ENCODE measurements at regions not wholly inside any gene's neighbourhood (a gene's known extent, or its start where the extent isn't known, plus 50 kb on each side); places are given as distances from the start of the nearest gene placed in this dataset.
"Not testable (repeated sequence)": the region's sequence is repeated elsewhere in the genome, so short reads cannot be mapped to it uniquely, and the experiment has no call there.

GRCh38 chr10:8396675-8397074, 342.2 kb downstream of the GATA3 start:
- no peak for DNase-seq

GRCh38 chr10:8398771-8399170, 344.3 kb downstream of the GATA3 start:
- no peak for DNase-seq

GRCh38 chr10:8400151-8400550, 345.7 kb downstream of the GATA3 start:
- DNase-seq: no peak

- no peak for DNase-seq
These were observed 346.4 kb downstream of the GATA3 start for GRCh38 chr10:8400892-8401291.

- DNase-seq: no peak
These were observed 347.0 kb downstream of the GATA3 start for GRCh38 chr10:8401531-8401930.

- no peak for DNase-seq
These were observed 348.1 kb downstream of the GATA3 start for GRCh38 chr10:8402576-8402975.

- DNase-seq: no peak
These were observed 349.4 kb downstream of the GATA3 start for GRCh38 chr10:8403711-8404371.

GRCh38 chr10:8404721-8405120, 350.2 kb downstream of the GATA3 start:
- no peak for DNase-seq

GRCh38 chr10:8405596-8405995, 351.1 kb downstream of the GATA3 start:
- DNase-seq: no peak

- no peak for DNase-seq
These were observed 353.1 kb downstream of the GATA3 start for GRCh38 chr10:8407501-8408021.

- DNase-seq: no peak
These were observed 356.0 kb downstream of the GATA3 start for GRCh38 chr10:8410506-8410905.

- no peak for DNase-seq
These were observed 358.1 kb downstream of the GATA3 start for GRCh38 chr10:8412541-8412940.

- not testable (repeated sequence) for DNase-seq
These were observed 360.5 kb downstream of the GATA3 start for GRCh38 chr10:8415029-8415428.

GRCh38 chr10:8416192-8416701, 361.8 kb downstream of the GATA3 start:
- DNase-seq: no peak

GRCh38 chr10:8416760-8417159, 362.3 kb downstream of the GATA3 start:
- DNase-seq: no peak

- no peak for DNase-seq
These were observed 363.1 kb downstream of the GATA3 start for GRCh38 chr10:8417631-8418030.

GRCh38 chr10:8418631-8419030, 364.1 kb downstream of the GATA3 start:
- no peak for DNase-seq

GRCh38 chr10:8420182-8420581, 365.7 kb downstream of the GATA3 start:
- DNase-seq: no peak

- no peak for DNase-seq
These were observed 370.2 kb downstream of the GATA3 start for GRCh38 chr10:8424555-8425211.

GRCh38 chr10:8428654-8429053, 374.2 kb downstream of the GATA3 start:
- DNase-seq: no peak

- DNase-seq: no peak
These were observed 375.8 kb downstream of the GATA3 start for GRCh38 chr10:8430321-8430720.

GRCh38 chr10:8431511-8431910, 377.0 kb downstream of the GATA3 start:
- no peak for DNase-seq

GRCh38 chr10:8435186-8436055, 380.9 kb downstream of the GATA3 start:
- no peak for DNase-seq

All from COR-L47 (cell line).